LoVo (cell line): ENCODE measurements at regions not wholly inside any gene's neighbourhood (a gene's known extent, or its start where the extent isn't known, plus 50 kb on each side); places are given as distances from the start of the nearest gene placed in this dataset.
"Not testable (repeated sequence)": the region's sequence is repeated elsewhere in the genome, so short reads cannot be mapped to it uniquely, and the experiment has no call there.

ENCODE experiments used
- DNase-seq: peaks from one replicate; pipeline ENCODE4 v3.0.0-alpha.2; 2016; ENCODE audit warnings: low spot score

- no peak for DNase-seq
Observed at GRCh38 chr2:198913394-198914152, 544.2 kb downstream of the SATB2 start.

DNA sequence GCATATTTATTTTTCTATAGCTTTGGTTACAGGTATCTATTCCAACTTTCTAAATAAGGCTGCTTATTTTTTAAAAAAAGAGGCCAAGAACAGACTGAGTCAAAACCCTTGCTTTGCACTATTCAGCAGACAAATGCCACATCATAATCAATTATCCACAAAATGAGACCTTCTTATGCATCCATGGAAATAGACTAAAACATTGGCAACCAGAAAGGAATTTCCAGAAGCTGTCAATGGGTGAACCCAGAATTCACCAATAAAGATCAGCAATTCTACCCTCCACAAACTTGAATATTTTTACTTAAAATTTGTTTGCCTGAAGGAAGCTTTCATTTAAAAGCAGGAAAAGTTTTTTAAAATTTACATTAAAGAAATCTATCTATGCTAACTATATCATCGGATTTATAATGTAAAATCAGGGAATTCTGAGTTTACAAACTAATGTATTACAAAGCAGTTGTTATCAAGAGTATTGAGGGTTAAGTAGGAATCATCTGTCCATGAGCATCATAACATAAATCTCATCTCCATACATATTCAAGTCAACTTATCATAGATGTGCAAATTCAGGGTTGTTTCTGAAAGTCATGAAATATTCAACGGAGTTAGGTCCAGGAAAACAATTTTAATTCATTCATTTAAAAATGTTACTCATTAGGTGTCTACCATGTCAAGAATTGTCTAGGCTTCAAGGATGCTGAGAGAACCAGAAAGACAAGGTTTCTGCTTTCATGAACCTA, 548.0 kb downstream of the SATB2 start:
- no peak for DNase-seq

- no peak for DNase-seq
Observed at GRCh38 chr2:198905881-198906612, 551.7 kb downstream of the SATB2 start.

DNA sequence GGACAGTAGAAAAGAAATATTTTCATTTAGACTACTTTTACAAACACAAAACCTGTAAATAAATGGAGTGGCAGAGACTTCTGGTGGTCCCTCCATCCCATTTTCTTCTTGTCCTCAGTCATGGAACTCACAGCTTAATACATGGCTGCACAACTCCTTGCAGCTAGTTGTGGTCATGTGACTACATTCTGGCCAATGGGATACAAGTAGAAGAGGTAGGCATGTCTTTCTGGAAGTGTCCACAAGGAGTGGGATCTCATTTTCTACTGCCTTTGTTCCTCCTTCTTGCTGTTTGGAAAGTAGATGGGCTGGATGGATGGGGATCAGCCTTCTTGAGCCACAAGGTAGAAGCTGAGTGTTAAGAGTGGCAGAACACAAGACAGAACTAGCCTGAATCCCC, 555.8 kb downstream of the SATB2 start:
- no peak for DNase-seq

DNA sequence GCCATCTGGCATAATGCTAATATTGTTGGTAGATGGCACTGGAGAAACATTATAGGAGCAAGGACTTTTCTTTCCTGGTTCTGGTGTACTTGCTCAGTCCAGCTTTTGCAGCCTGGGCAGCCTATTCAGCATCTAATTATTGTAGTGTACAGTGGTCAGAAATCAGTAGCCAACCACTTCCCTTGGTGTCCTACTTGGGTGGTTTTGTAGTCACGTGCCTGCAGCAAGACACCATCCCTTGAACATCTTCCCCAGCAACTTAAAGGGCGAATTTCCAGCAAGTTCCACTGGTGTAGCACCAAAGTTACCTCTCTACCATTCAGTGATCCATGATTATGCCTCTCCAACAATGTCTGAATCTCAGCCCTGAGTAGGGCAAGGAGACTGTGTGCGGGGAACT, 557.6 kb downstream of the SATB2 start:
- no peak for DNase-seq

- DNase-seq = no peak
Observed at GRCh38 chr2:198890490-198890889, 567.2 kb downstream of the SATB2 start.

GRCh38 chr2:198883604-198884003, 574.1 kb downstream of the SATB2 start:
- DNase-seq = no peak

GRCh38 chr2:198880986-198881385, 576.8 kb downstream of the SATB2 start:
- no peak for DNase-seq

GRCh38 chr2:198880421-198880820, 577.3 kb downstream of the SATB2 start:
- no peak for DNase-seq

GRCh38 chr2:198874472-198874858, 583.3 kb downstream of the SATB2 start:
- no peak for DNase-seq

- DNase-seq = no peak
Observed at GRCh38 chr2:198873503-198874471, 584.0 kb downstream of the SATB2 start.

GRCh38 chr2:198863655-198864054, 594.1 kb downstream of the SATB2 start:
- DNase-seq = no peak

DNA sequence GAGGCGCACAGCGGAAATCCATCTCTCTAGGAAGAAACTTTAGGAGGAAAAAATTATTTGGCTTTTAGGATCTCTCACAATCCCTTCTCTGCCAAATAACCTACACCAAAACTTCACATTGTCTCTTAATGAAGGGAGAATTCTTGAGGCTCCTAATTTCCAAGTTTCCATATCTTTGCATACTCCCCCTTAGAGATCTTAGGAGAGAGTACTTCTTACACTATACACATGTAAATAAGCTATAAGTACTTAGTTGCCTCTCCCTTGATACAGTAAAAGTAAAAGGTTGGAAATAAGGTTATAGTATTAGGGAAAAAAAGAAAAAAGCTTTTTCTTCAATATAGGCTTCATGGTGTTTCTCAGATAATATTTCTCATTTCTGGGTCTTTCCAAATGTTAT, 596.7 kb downstream of the SATB2 start:
- DNase-seq = no peak

DNA sequence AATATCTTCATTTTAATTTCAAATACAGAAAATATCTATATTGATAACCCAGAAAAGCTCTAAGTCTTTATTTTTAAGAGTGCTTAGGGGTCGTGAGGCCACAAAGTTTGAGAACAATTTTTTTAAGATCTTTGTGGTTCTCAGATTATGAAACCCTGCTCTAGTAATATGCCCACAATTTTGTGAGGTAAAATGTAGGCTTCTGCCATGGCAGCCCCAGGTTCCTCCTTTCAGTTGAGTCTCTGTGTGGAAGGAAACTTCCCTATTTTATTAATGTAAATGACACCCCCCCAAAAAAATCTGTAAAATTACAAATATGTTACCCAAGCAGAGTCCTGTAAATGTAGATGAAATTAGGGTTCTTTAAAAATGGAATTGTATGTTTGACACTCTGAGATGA, 600.5 kb downstream of the SATB2 start:
- DNase-seq = no peak

DNA sequence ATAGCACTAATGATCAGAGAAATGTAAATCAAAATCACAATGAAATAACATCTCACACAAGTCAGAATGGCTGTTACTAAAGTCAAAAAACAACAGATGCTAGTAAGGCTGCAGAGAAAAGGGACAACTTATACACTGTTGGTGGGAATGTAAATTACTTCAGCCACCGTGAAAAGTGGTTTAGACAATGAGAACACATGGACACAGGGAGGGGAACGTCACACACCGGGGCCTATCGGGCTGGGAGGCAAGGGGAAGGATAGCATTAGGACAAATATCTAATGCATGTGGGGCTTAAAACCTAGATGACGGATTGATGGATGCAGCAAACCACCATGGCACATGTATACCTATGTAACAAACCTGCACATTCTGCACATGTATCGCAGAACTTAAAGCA, 602.0 kb downstream of the SATB2 start:
- not testable (repeated sequence) for DNase-seq

DNA sequence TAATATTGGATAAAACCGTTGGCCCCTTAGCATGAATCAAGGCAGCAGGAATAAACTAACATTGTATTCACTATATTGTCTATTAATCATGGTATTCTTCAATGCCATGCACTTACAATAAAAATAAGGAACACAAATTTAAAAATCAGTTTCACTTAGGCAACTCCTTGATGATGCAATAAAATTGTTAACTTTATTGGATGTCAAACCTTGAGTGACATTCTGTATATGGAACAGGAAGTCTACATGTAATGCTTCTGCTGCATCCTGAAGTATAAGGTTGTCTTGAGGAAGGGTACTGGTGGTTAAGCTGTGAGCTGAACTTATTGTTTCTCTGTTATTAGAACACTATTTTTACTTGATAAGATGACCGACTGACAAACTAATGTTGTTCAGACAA, 605.5 kb downstream of the SATB2 start:
- no peak for DNase-seq

DNA sequence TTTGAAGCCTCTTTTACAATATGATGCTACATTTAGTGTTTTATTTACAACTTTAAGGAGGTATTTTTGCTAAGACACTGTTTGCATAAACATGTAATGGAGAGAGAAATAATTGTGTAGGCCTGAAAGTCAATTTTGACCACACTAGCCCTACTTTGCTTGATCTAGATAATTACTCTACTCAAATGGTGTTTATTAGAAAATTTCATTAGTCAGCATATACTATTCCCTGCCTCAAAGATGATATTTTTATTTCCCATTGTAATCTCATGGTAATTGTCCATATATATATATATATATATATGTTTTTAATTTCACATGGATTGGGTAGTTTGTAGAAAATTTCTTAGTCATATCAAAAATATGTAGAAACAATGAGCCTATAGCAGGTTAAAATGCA, 632.2 kb downstream of the SATB2 start:
- DNase-seq = no peak

DNA sequence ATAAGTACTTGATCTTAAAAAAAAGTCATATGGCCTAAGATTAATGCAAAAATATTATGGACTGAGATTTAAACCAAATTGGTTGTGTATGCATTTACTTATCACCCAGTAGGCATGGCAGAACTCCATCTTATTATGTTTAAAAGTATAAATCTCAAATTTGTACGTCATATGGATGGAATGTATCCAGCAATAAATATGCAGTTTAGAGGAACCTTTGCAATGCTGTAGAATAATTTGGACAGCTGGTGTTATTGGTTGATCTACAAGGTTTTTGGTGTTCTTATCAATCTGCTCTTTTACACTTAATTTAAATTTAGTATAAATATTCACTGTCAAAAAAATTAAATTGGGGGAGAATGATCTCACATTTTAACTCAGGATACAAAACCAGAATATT, 640.2 kb downstream of the SATB2 start:
- no peak for DNase-seq

DNA sequence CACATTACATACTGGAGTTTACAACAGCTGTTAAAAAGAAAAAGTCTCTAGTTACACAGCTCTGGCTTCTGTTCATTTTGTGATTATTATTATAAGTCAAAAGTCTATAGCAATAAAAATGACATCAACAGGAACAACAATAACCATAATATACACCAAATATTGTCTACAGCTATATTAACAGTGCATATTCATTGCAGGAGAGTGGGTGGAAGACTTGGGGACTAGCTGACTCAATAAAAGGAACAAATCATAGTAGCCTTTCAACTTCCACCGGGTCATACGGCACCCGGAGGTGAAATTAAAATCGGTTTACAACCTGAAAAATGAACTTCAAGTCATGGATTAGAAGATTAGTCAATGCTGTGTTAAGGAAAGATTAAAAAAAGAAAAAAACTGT, 642.1 kb downstream of the SATB2 start:
- no peak for DNase-seq

- no peak for DNase-seq
Observed at GRCh38 chr2:198811198-198811597, 646.5 kb downstream of the SATB2 start.

GRCh38 chr2:198809976-198810375, 647.8 kb downstream of the SATB2 start:
- no peak for DNase-seq

DNA sequence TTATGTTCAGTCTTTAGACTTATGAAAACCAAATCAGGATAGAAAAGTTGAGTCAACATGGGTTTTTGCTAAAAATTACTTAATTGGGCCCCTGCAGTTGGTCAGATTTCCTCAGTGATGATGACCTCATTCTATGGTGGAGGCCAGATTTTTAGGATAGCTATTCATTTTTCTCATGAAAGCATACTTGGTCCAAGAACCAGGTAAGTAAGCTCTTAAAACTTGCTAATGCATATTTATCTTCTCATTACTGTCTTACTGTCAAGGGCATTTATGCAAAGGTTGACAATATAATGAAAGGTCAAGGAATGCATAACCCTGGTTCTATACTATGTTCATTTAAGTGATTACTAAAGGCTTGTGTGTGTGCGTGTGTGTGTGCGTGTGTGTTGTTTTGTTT, 650.6 kb downstream of the SATB2 start:
- no peak for DNase-seq
